ENCODE measurements at regions not wholly inside any gene's neighbourhood (a gene's known extent, or its start where the extent isn't known, plus 50 kb on each side); places are given as distances from the start of the nearest gene placed in this dataset.

GRCh38 chr12:38399711-38400206 lies 83.2 kb downstream of the ALG10B start:
- no peaks in the 10 kb centered on the region for H3K27me3 ChIP-seq
- H3K9me3 ChIP-seq: no peaks in the 10 kb centered on the region
- H3K4me1 ChIP-seq: no peaks in the 10 kb centered on the region
- no peaks in the 10 kb centered on the region for H3K36me3 ChIP-seq
- TF ChIP-seq, protein P1, sequence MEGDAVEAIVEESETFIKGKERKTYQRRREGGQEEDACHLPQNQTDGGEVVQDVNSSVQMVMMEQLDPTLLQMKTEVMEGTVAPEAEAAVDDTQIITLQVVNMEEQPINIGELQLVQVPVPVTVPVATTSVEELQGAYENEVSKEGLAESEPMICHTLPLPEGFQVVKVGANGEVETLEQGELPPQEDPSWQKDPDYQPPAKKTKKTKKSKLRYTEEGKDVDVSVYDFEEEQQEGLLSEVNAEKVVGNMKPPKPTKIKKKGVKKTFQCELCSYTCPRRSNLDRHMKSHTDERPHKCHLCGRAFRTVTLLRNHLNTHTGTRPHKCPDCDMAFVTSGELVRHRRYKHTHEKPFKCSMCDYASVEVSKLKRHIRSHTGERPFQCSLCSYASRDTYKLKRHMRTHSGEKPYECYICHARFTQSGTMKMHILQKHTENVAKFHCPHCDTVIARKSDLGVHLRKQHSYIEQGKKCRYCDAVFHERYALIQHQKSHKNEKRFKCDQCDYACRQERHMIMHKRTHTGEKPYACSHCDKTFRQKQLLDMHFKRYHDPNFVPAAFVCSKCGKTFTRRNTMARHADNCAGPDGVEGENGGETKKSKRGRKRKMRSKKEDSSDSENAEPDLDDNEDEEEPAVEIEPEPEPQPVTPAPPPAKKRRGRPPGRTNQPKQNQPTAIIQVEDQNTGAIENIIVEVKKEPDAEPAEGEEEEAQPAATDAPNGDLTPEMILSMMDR (IDR thresholded peaks at IDR 0.05; ENCODE audit: low read depth, low read length): no peak
- DNase-seq: no peak
- no peak overlapping the region for H3K4me3 ChIP-seq (ENCODE audit: low read depth, low read length)

- Histone ChIP-seq H3K27me3 (no peaks in the 10 kb centered on the region), H3K9me3 (no peaks in the 10 kb centered on the region), H3K4me3 (ENCODE audit: low read depth, low read length) (no peak overlapping the region), H3K4me1 (no peaks in the 10 kb centered on the region), H3K36me3 (no peaks in the 10 kb centered on the region)
- TF ChIP-seq, protein P1 (IDR thresholded peaks at IDR 0.05; ENCODE audit: low read depth, low read length): no peak
- DNase-seq: no peak
Observed at GRCh38 chr12:38402811-38403210, 86.2 kb downstream of the ALG10B start.

- TF ChIP-seq, protein P1 (IDR thresholded peaks at IDR 0.05; ENCODE audit: low read depth, low read length): no peak
- DNase-seq: no peak
- H3K27me3 ChIP-seq: peaks cover 3% of the 10 kb centered on the region; the same call in 1 of the 2 replicates
- H3K4me1 ChIP-seq: no peaks in the 10 kb centered on the region
- H3K9me3 ChIP-seq: no peaks in the 10 kb centered on the region
- no peaks in the 10 kb centered on the region for H3K36me3 ChIP-seq
- no peak overlapping the region for H3K4me3 ChIP-seq (ENCODE audit: low read depth, low read length)
Observed at GRCh38 chr12:38409511-38409910, 92.9 kb downstream of the ALG10B start.

DNA sequence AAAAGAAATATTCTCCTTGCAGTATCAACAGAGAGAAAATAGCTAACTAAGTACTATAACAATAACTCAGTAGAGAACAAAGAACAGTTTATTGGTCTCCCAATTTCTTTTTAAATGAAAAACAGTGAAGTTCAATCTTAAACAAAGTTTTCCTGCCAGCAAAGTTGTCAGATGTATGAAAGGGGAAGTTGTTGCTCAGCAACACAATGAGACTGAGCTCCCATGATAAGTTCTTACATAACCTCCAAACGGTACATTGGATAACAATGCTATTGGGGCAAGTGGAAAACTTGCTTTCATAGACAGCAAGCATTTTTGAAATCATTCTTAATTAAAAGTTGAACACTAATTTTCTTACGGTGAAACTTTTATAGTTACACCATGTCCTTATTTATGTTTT lies 94.9 kb downstream of the ALG10B start:
- TF ChIP-seq, protein P1 (IDR thresholded peaks at IDR 0.05; ENCODE audit: low read depth, low read length): no peak
- DNase-seq: no peak
- H3K4me1 ChIP-seq: no peaks in the 10 kb centered on the region
- H3K9me3 ChIP-seq: no peaks in the 10 kb centered on the region
- no peaks in the 10 kb centered on the region for H3K36me3 ChIP-seq
- H3K4me3 ChIP-seq (ENCODE audit: low read depth, low read length): no peak overlapping the region
- peaks cover 8% of the 10 kb centered on the region; the same call in 1 of the 2 replicates for H3K27me3 ChIP-seq

GRCh38 chr12:38411946-38412345 lies 95.4 kb downstream of the ALG10B start:
- Histone ChIP-seq H3K9me3 (no peaks in the 10 kb centered on the region), H3K36me3 (no peaks in the 10 kb centered on the region), H3K4me1 (no peaks in the 10 kb centered on the region), H3K27me3 (peaks cover 8% of the 10 kb centered on the region; the same call in 1 of the 2 replicates), H3K4me3 (ENCODE audit: low read depth, low read length) (no peak overlapping the region)
- TF ChIP-seq, protein P1 (IDR thresholded peaks at IDR 0.05; ENCODE audit: low read depth, low read length): no peak
- DNase-seq: no peak

GRCh38 chr12:38417101-38417500 lies 100.5 kb downstream of the ALG10B start:
- TF ChIP-seq, protein P1 (IDR thresholded peaks at IDR 0.05; ENCODE audit: low read depth, low read length): no peak

More at GRCh38 chr12:38417101-38417500, 100.5 kb downstream of the ALG10B start:
- no peak overlapping the region for H3K4me3 ChIP-seq (ENCODE audit: low read depth, low read length)
- H3K36me3 ChIP-seq: no peaks in the 10 kb centered on the region
- no peak for DNase-seq
- H3K27me3 ChIP-seq: peaks cover 4% of the 10 kb centered on the region; the same call in 1 of the 2 replicates
- no peaks in the 10 kb centered on the region for H3K9me3 ChIP-seq
- H3K4me1 ChIP-seq: no peaks in the 10 kb centered on the region
